Stomach (tissue), 8 donors: ENCODE measurements at regions not wholly inside any gene's neighbourhood (a gene's known extent, or its start where the extent isn't known, plus 50 kb on each side); places are given as distances from the start of the nearest gene placed in this dataset.

Experiments used
- DNase-seq, 2 donors: peaks; one replicate each; pipeline versions ENCODE4 v3.0.0 to v3.0.0-alpha.2; 2013 to 2019
- H3K27ac ChIP-seq, 5 donors: fragments of 200-600 bp in 4 of 5; sonication (generic) in 4 of 5; one replicate each; pipeline ENCODE4 v1.5.1; 2013 to 2019; ENCODE audit warnings: mild to moderate bottlenecking in 1 of 5, moderate library complexity in 1 of 5
- H3K27me3 ChIP-seq, 3 donors: fragments of 200-600 bp; sonication (generic); one replicate each; pipeline ENCODE4 v1.5.1; 2017 to 2019; ENCODE audit warnings: mixed run types in 1 of 3
- H3K36me3 ChIP-seq, 4 donors: fragments of 200-600 bp; sonication (generic); 1 replicate in 3 of 4; 2 replicates in 1 of 4; pipeline ENCODE4 v1.5.1; 2016 to 2019
- H3K4me1 ChIP-seq, 4 donors: fragments of 200-600 bp; sonication (generic); one replicate each; pipeline ENCODE4 v1.5.1; 2016 to 2019
- H3K4me3 ChIP-seq, 4 donors: fragments of 200-600 bp; sonication (generic) in 3 of 4; one replicate each; pipeline ENCODE4 v1.5.1; 2016 to 2019; ENCODE audit warnings: mild to moderate bottlenecking in 1 of 4
- H3K9me3 ChIP-seq, 4 donors: fragments of 200-600 bp; sonication (generic); one replicate each; pipeline ENCODE4 v1.5.1; 2016 to 2019
- EP300 ChIP-seq: sonication (generic); formaldehyde crosslinking; IDR thresholded peaks from one replicate; pipeline ENCODE4 v1.6.1; 2017; ENCODE audit warnings: antibody characterized with exemption
- POLR2A ChIP-seq, 4 donors: fragments of 450-650 bp; IDR thresholded peaks; one replicate each; pipeline ENCODE4 v1.6.1; 2016; ENCODE audit warnings: antibody characterized with exemption in 4 of 4, control low read depth in 2 of 4, mild to moderate bottlenecking in 1 of 4, moderate library complexity in 1 of 4
- POLR2AphosphoS5 ChIP-seq, 3 donors: sonication (generic); formaldehyde crosslinking; IDR thresholded peaks; one replicate each; pipeline ENCODE4 v1.6.1; 2016; ENCODE audit warnings: antibody characterized with exemption in 3 of 3
- WGBS, 5 donors: extraction: QIAGEN DNeasy Blood & Tissue Kit in 3 of 5; methylation state at CpG; one replicate each; pipeline versions ENCODE4 v1.1.5 to v1.1.7; 2013 to 2018; 5-methylcytosine and 5-hydroxymethylcytosine counted together
- intact Hi-C: fragments of 100-400 bp; cut with DNase I; formaldehyde crosslinking; loops from one replicate; pipeline ENCODE4 v1.15.1; 2023; ENCODE audit warnings: low total_unique reads
- TF ChIP-seq, protein P1 (sequence below), 7 experiments: fragments of 450-650 bp in 4 of 7; fragments of 200-600 bp in 3 of 7; sonication (generic) in 3 of 7; IDR thresholded peaks; one replicate each; pipeline ENCODE4 v1.5.1; 2016 to 2019; ENCODE audit warnings: antibody characterized with exemption in 7 of 7, control low read depth in 2 of 7, mild to moderate bottlenecking in 1 of 7
- donor health status: healthy with polysubstance abuse.
- donor health status: Bipolar disorder and iron deficiency.
- donor health status: healthy.

DNA sequence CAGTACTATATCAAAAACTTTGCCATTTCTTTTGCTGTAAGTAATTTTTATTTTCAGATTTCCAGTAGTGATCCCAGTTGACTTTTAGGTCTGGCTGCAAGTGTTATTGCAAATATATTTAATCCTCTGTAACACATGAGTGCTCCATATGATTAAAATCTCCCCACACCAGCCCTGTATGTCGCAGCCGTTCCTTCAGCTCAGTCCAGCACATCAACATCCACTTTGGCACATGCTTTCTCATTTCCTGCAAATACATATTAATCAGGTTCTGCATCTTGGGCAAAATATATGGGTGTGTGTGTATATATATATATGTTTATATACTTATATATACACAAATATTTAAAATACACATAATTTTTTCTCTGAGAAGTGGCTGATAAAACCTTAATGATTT, 919.5 kb downstream of the JRKL start:
- TF ChIP-seq POLR2AphosphoS5 (IDR thresholded peaks at IDR 0.05): no peak
- TF ChIP-seq, protein P1, sequence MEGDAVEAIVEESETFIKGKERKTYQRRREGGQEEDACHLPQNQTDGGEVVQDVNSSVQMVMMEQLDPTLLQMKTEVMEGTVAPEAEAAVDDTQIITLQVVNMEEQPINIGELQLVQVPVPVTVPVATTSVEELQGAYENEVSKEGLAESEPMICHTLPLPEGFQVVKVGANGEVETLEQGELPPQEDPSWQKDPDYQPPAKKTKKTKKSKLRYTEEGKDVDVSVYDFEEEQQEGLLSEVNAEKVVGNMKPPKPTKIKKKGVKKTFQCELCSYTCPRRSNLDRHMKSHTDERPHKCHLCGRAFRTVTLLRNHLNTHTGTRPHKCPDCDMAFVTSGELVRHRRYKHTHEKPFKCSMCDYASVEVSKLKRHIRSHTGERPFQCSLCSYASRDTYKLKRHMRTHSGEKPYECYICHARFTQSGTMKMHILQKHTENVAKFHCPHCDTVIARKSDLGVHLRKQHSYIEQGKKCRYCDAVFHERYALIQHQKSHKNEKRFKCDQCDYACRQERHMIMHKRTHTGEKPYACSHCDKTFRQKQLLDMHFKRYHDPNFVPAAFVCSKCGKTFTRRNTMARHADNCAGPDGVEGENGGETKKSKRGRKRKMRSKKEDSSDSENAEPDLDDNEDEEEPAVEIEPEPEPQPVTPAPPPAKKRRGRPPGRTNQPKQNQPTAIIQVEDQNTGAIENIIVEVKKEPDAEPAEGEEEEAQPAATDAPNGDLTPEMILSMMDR (IDR thresholded peaks at IDR 0.05): no peak
- no peak for TF ChIP-seq EP300
- no peak for TF ChIP-seq POLR2A (IDR thresholded peaks at IDR 0.05)
- no peaks in the 10 kb centered on the region for H3K4me1 ChIP-seq
- intact Hi-C loops: no loop called here
- H3K27me3 ChIP-seq: no peaks in the 10 kb centered on the region
- H3K36me3 ChIP-seq: no peaks in the 10 kb centered on the region
- H3K4me3 ChIP-seq: no peak overlapping the region
- no peak for DNase-seq
- H3K27ac ChIP-seq: no peak overlapping the region
- H3K9me3 ChIP-seq: no peaks in the 10 kb centered on the region
- WGBS, 5 donors: 59 to 80% (median 77%) methylated on average over 2 of the region's 2 CpGs

DNA sequence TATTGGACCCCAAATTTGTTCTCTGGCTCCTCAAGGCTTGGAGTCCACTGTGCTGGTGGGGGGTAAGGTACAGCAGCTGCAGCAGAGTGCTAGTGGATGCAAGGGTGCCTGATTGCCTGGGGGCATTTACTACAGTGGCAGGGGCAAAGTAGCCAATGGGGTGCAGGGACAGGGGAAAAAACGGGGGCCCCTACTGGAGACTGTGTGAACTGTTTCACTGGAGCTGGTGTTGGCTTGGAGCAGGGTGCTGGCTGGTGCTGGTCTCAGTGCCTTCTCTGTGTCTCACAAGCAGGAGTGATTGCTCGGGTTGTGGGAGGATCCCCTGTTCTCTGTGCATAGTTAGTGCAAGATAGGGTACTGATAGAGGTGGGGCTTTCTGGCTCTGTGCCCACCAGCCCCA, 935.9 kb downstream of the JRKL start:
- WGBS, 5 donors: 56 to 76% (median 67%) methylated on average over 2 of the region's 2 CpGs
- Histone ChIP-seq H3K36me3 (no peaks in the 10 kb centered on the region), H3K27me3 (no peaks in the 10 kb centered on the region), H3K9me3 (peaks cover 0 to 36% (median 9%) of the 10 kb centered on the region in 4 donors), H3K27ac (no peak overlapping the region), H3K4me3 (no peak overlapping the region), H3K4me1 (no peaks in the 10 kb centered on the region)
- DNase-seq: no peak
- intact Hi-C loops: no loop called here
- no peak for TF ChIP-seq POLR2AphosphoS5 (IDR thresholded peaks at IDR 0.05)
- TF ChIP-seq, protein P1 (IDR thresholded peaks at IDR 0.05): no peak
- TF ChIP-seq EP300: no peak

GRCh38 chr11:97332271-97332670, 942.5 kb downstream of the JRKL start:
- no peaks in the 10 kb centered on the region for H3K27me3 ChIP-seq
- DNase-seq: no peak
- H3K9me3 ChIP-seq: no peaks in the 10 kb centered on the region
- intact Hi-C loops: no loop called here
- H3K36me3 ChIP-seq: no peaks in the 10 kb centered on the region
- no peaks in the 10 kb centered on the region for H3K4me1 ChIP-seq
- TF ChIP-seq, protein P1 (IDR thresholded peaks at IDR 0.05): no peak
- TF ChIP-seq POLR2AphosphoS5 (IDR thresholded peaks at IDR 0.05): no peak
- no peak for TF ChIP-seq POLR2A (IDR thresholded peaks at IDR 0.05)
- TF ChIP-seq EP300: no peak
- no peak overlapping the region for H3K27ac ChIP-seq
- WGBS, 5 donors: 31 to 46% (median 39%) methylated on average over 2 of the region's 2 CpGs
- H3K4me3 ChIP-seq: no peak overlapping the region

DNA sequence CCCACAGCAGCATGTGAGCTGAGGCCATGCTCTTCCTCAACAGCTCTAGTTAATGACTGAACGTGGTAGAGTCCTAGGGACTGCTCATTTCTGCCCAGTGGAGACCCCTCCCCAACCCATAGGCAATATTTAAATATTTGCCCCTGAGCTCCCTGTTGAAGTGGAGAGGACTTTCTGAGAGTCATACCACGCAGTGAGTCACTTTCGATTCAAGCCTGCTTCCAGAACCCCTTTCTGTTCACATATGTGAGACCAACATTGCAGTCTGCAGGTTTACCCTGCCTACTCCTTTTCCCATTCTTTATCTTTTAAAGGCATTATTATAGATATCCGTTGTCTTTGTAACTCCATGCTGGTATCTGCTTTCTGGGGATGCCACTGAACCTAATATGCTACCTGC, 946.3 kb downstream of the JRKL start:
- 64 to 89% (median 71%) methylated on average over 3 to 4 of the region's 4 CpGs for WGBS, 5 donors
- no peak for DNase-seq
- no peak overlapping the region for H3K4me3 ChIP-seq
- H3K4me1 ChIP-seq: no peaks in the 10 kb centered on the region
- H3K36me3 ChIP-seq: no peaks in the 10 kb centered on the region
- intact Hi-C loops: no loop called here
- no peaks in the 10 kb centered on the region for H3K9me3 ChIP-seq
- H3K27ac ChIP-seq: no peak overlapping the region
- H3K27me3 ChIP-seq: no peaks in the 10 kb centered on the region
- no peak for TF ChIP-seq POLR2AphosphoS5 (IDR thresholded peaks at IDR 0.05)
- no peak for TF ChIP-seq POLR2A (IDR thresholded peaks at IDR 0.05)
- no peak for TF ChIP-seq EP300
- TF ChIP-seq, protein P1 (IDR thresholded peaks at IDR 0.05): no peak
